Globus pallidus (tissue), 1 donor: ENCODE measurements at regions not wholly inside any gene's neighbourhood (a gene's known extent, or its start where the extent isn't known, plus 50 kb on each side); places are given as distances from the start of the nearest gene placed in this dataset.

ENCODE experiments used
- DNase-seq: peaks from one replicate; pipeline ENCODE4 v3.0.0-alpha.2; 2015; ENCODE audit warnings: low spot score

GRCh38 chr13:84446972-84447639 is 564.8 kb upstream of the SLITRK1 start:
- no peak for DNase-seq

- no peak for DNase-seq
Observed at GRCh38 chr13:84445776-84446175, 563.5 kb upstream of the SLITRK1 start.

- DNase-seq = no peak
Observed at GRCh38 chr13:84443463-84443862, 561.2 kb upstream of the SLITRK1 start.

GRCh38 chr13:84439108-84439507 is 556.8 kb upstream of the SLITRK1 start:
- DNase-seq = no peak

- no peak for DNase-seq
Observed at GRCh38 chr13:84433024-84433423, 550.8 kb upstream of the SLITRK1 start.

GRCh38 chr13:84431646-84432045 is 549.4 kb upstream of the SLITRK1 start:
- DNase-seq = no peak

GRCh38 chr13:84430446-84430845 is 548.2 kb upstream of the SLITRK1 start:
- no peak for DNase-seq

- no peak for DNase-seq
Observed at GRCh38 chr13:84430015-84430414, 547.7 kb upstream of the SLITRK1 start.

GRCh38 chr13:84418041-84418440 is 535.8 kb upstream of the SLITRK1 start:
- no peak for DNase-seq

GRCh38 chr13:84417416-84417815 is 535.1 kb upstream of the SLITRK1 start:
- DNase-seq = no peak

- no peak for DNase-seq
Observed at GRCh38 chr13:84413016-84413415, 530.7 kb upstream of the SLITRK1 start.

GRCh38 chr13:84405286-84405685 is 523.0 kb upstream of the SLITRK1 start:
- DNase-seq = no peak

- no peak for DNase-seq
Observed at GRCh38 chr13:84400706-84401105, 518.4 kb upstream of the SLITRK1 start.

GRCh38 chr13:84399320-84400085 is 517.2 kb upstream of the SLITRK1 start:
- no peak for DNase-seq

- no peak for DNase-seq
Observed at GRCh38 chr13:84393981-84394625, 511.8 kb upstream of the SLITRK1 start.

- no peak for DNase-seq
Observed at GRCh38 chr13:84380866-84381265, 498.6 kb upstream of the SLITRK1 start.

GRCh38 chr13:84377106-84377505 is 494.8 kb upstream of the SLITRK1 start:
- no peak for DNase-seq

GRCh38 chr13:84366506-84366905 is 484.2 kb upstream of the SLITRK1 start:
- no peak for DNase-seq

- DNase-seq = no peak
Observed at GRCh38 chr13:84362777-84363176, 480.5 kb upstream of the SLITRK1 start.

- no peak for DNase-seq
Observed at GRCh38 chr13:84360822-84361221, 478.5 kb upstream of the SLITRK1 start.

GRCh38 chr13:84358601-84359000 is 476.3 kb upstream of the SLITRK1 start:
- DNase-seq = no peak

GRCh38 chr13:84352946-84353345 is 470.7 kb upstream of the SLITRK1 start:
- no peak for DNase-seq

GRCh38 chr13:84339456-84339855 is 457.2 kb upstream of the SLITRK1 start:
- no peak for DNase-seq
